ENCODE measurements at regions not wholly inside any gene's neighbourhood (a gene's known extent, or its start where the extent isn't known, plus 50 kb on each side); places are given as distances from the start of the nearest gene placed in this dataset.

GRCh38 chr5:6262651-6263363 is 115.5 kb downstream of the MED10 start:
- Histone ChIP-seq H3K9me3 (replicated peaks) (peaks cover 4% of the 10 kb centered on the region), H3K4me3 (no peak overlapping the region), H3K27me3 (replicated peaks) (0 out of 2 replicates have a peak, but pooled peaks cover 4% of the 10 kb centered on the region), H3K4me1 (replicated peaks) (no peaks in the 10 kb centered on the region), H3K27ac (no peak overlapping the region), H3K36me3 (no peaks in the 10 kb centered on the region)
- no peak for DNase-seq (ENCODE audit: low read depth in 1 of 2, low spot score in 2 of 2)

- Histone ChIP-seq H3K36me3 (no peaks in the 10 kb centered on the region), H3K4me3 (no peak overlapping the region), H3K4me1 (replicated peaks) (no peaks in the 10 kb centered on the region), H3K27ac (no peak overlapping the region), H3K27me3 (replicated peaks) (0 out of 2 replicates have a peak, but pooled peaks cover 2% of the 10 kb centered on the region), H3K9me3 (replicated peaks) (peaks cover 4% of the 10 kb centered on the region)
- DNase-seq (ENCODE audit: low read depth in 1 of 2, low spot score in 2 of 2): no peak
These were observed 116.7 kb downstream of the MED10 start for GRCh38 chr5:6261668-6262067.

GRCh38 chr5:6261256-6261655 is 117.1 kb downstream of the MED10 start:
- no peak for DNase-seq (ENCODE audit: low read depth in 1 of 2, low spot score in 2 of 2)
- Histone ChIP-seq H3K9me3 (replicated peaks) (peaks cover 4% of the 10 kb centered on the region), H3K36me3 (no peaks in the 10 kb centered on the region), H3K27me3 (replicated peaks) (no peaks in the 10 kb centered on the region), H3K4me3 (no peak overlapping the region), H3K4me1 (replicated peaks) (no peaks in the 10 kb centered on the region), H3K27ac (no peak overlapping the region)

GRCh38 chr5:6260846-6261245 is 117.5 kb downstream of the MED10 start:
- DNase-seq (ENCODE audit: low read depth in 1 of 2, low spot score in 2 of 2): no peak
- H3K4me3 ChIP-seq: no peak overlapping the region
- H3K9me3 ChIP-seq (replicated peaks): peaks cover 4% of the 10 kb centered on the region
- H3K4me1 ChIP-seq (replicated peaks): no peaks in the 10 kb centered on the region
- H3K27ac ChIP-seq: no peak overlapping the region
- no peaks in the 10 kb centered on the region for H3K36me3 ChIP-seq
- H3K27me3 ChIP-seq (replicated peaks): no peaks in the 10 kb centered on the region

GRCh38 chr5:6256901-6257300 is 121.4 kb downstream of the MED10 start:
- DNase-seq (ENCODE audit: low read depth in 1 of 2, low spot score in 2 of 2): no peak
- H3K4me3 ChIP-seq: no peak overlapping the region
- H3K27me3 ChIP-seq (replicated peaks): no peaks in the 10 kb centered on the region
- no peaks in the 10 kb centered on the region for H3K36me3 ChIP-seq
- H3K9me3 ChIP-seq (replicated peaks): peaks cover 4% of the 10 kb centered on the region
- H3K4me1 ChIP-seq (replicated peaks): no peaks in the 10 kb centered on the region
- no peak overlapping the region for H3K27ac ChIP-seq

GRCh38 chr5:6255956-6256355 is 122.4 kb downstream of the MED10 start:
- no peak for DNase-seq (ENCODE audit: low read depth in 1 of 2, low spot score in 2 of 2)
- H3K4me1 ChIP-seq (replicated peaks): no peaks in the 10 kb centered on the region
- H3K4me3 ChIP-seq: no peak overlapping the region
- H3K9me3 ChIP-seq (replicated peaks): peaks cover 7% of the 10 kb centered on the region
- no peak overlapping the region for H3K27ac ChIP-seq
- no peaks in the 10 kb centered on the region for H3K27me3 ChIP-seq (replicated peaks)
- no peaks in the 10 kb centered on the region for H3K36me3 ChIP-seq

- Histone ChIP-seq H3K4me1 (replicated peaks) (peaks cover 8% of the 10 kb centered on the region), H3K27me3 (replicated peaks) (no peaks in the 10 kb centered on the region), H3K36me3 (no peaks in the 10 kb centered on the region), H3K27ac (no peak overlapping the region), H3K4me3 (no peak overlapping the region), H3K9me3 (replicated peaks) (0 out of 2 replicates have a peak, but pooled peaks cover 4% of the 10 kb centered on the region)
- no peak for DNase-seq (ENCODE audit: low read depth in 1 of 2, low spot score in 2 of 2)
These were observed 124.5 kb downstream of the MED10 start for GRCh38 chr5:6253846-6254245.

GRCh38 chr5:6253281-6253680 is 125.1 kb downstream of the MED10 start:
- H3K9me3 ChIP-seq (replicated peaks): 0 out of 2 replicates have a peak, but pooled peaks cover 4% of the 10 kb centered on the region

GRCh38 chr5:6252581-6252980 is 125.8 kb downstream of the MED10 start:
- no peak for DNase-seq (ENCODE audit: low read depth in 1 of 2, low spot score in 2 of 2)
- H3K27me3 ChIP-seq (replicated peaks): no peaks in the 10 kb centered on the region
- H3K36me3 ChIP-seq: no peaks in the 10 kb centered on the region
- H3K4me1 ChIP-seq (replicated peaks): peaks cover 16% of the 10 kb centered on the region
- no peak overlapping the region for H3K4me3 ChIP-seq
- H3K27ac ChIP-seq: no peak overlapping the region
- 0 out of 2 replicates have a peak, but pooled peaks cover 4% of the 10 kb centered on the region for H3K9me3 ChIP-seq (replicated peaks)

More at GRCh38 chr5:6253281-6253680, 125.1 kb downstream of the MED10 start:
- Histone ChIP-seq H3K27ac (no peak overlapping the region), H3K4me1 (replicated peaks) (peaks cover 9% of the 10 kb centered on the region), H3K27me3 (replicated peaks) (no peaks in the 10 kb centered on the region), H3K4me3 (no peak overlapping the region), H3K36me3 (no peaks in the 10 kb centered on the region)
- DNase-seq (ENCODE audit: low read depth in 1 of 2, low spot score in 2 of 2): no peak

GRCh38 chr5:6251565-6252102 is 126.7 kb downstream of the MED10 start:
- Histone ChIP-seq H3K27me3 (replicated peaks) (no peaks in the 10 kb centered on the region), H3K4me1 (replicated peaks) (peaks cover 24% of the 10 kb centered on the region), H3K4me3 (no peak overlapping the region), H3K27ac (no peak overlapping the region), H3K36me3 (no peaks in the 10 kb centered on the region), H3K9me3 (replicated peaks) (0 out of 2 replicates have a peak, but pooled peaks cover 4% of the 10 kb centered on the region)
- no peak for DNase-seq (ENCODE audit: low read depth in 1 of 2, low spot score in 2 of 2)

- Histone ChIP-seq H3K27me3 (replicated peaks) (no peaks in the 10 kb centered on the region), H3K36me3 (no peaks in the 10 kb centered on the region), H3K9me3 (replicated peaks) (0 out of 2 replicates have a peak, but pooled peaks cover 4% of the 10 kb centered on the region), H3K4me1 (replicated peaks) (peaks cover 30% of the 10 kb centered on the region), H3K27ac (peak overlapping the region; percentile 13), H3K4me3 (no peak overlapping the region)
- no peak for DNase-seq (ENCODE audit: low read depth in 1 of 2, low spot score in 2 of 2)
These were observed 128.2 kb downstream of the MED10 start for GRCh38 chr5:6250121-6250520.

GRCh38 chr5:6248132-6248531 is 130.2 kb downstream of the MED10 start:
- H3K27ac ChIP-seq: no peak overlapping the region
- H3K27me3 ChIP-seq (replicated peaks): no peaks in the 10 kb centered on the region
- peaks cover 30% of the 10 kb centered on the region for H3K4me1 ChIP-seq (replicated peaks)
- no peak overlapping the region for H3K4me3 ChIP-seq
- no peaks in the 10 kb centered on the region for H3K36me3 ChIP-seq
- no peak for DNase-seq (ENCODE audit: low read depth in 1 of 2, low spot score in 2 of 2)
- H3K9me3 ChIP-seq (replicated peaks): 0 out of 2 replicates have a peak, but pooled peaks cover 4% of the 10 kb centered on the region

- H3K36me3 ChIP-seq: no peaks in the 10 kb centered on the region
- H3K27me3 ChIP-seq (replicated peaks): no peaks in the 10 kb centered on the region
- peak in 1 of 2 experiments; percentile 50 for DNase-seq (ENCODE audit: low read depth in 1 of 2, low spot score in 2 of 2)
- H3K27ac ChIP-seq: peak overlapping the region; percentile 71
- H3K4me1 ChIP-seq (replicated peaks): peaks cover 30% of the 10 kb centered on the region
- H3K9me3 ChIP-seq (replicated peaks): 0 out of 2 replicates have a peak, but pooled peaks cover 4% of the 10 kb centered on the region
- no peak overlapping the region for H3K4me3 ChIP-seq
These were observed 131.4 kb downstream of the MED10 start for GRCh38 chr5:6246820-6247437.

- H3K4me3 ChIP-seq: no peak overlapping the region
- H3K36me3 ChIP-seq: no peaks in the 10 kb centered on the region
- H3K27ac ChIP-seq: no peak overlapping the region
- no peaks in the 10 kb centered on the region for H3K9me3 ChIP-seq (replicated peaks)
- no peak for DNase-seq (ENCODE audit: low read depth in 1 of 2, low spot score in 2 of 2)
- no peaks in the 10 kb centered on the region for H3K27me3 ChIP-seq (replicated peaks)
- peaks cover 22% of the 10 kb centered on the region for H3K4me1 ChIP-seq (replicated peaks)
These were observed 134.0 kb downstream of the MED10 start for GRCh38 chr5:6244339-6244714.

All from SJSA1 (cell line).